ENCODE measurements at regions not wholly inside any gene's neighbourhood (a gene's known extent, or its start where the extent isn't known, plus 50 kb on each side); places are given as distances from the start of the nearest gene placed in this dataset.
A peak's percentile ranks its signal among the peaks of the same experiment; 100 is the strongest.

- TF ChIP-seq NR2C2 (CRISPR knock-in tag; IDR thresholded peaks at IDR 0.05; ENCODE audit: borderline replicate concordance) = no peak
- TF ChIP-seq SOX6 (IDR thresholded peaks at IDR 0.05) = no peak
- TF ChIP-seq SOX6 (CRISPR knock-in tag; IDR thresholded peaks at IDR 0.05) = no peak
- no peak for TF ChIP-seq XBP1 (CRISPR knock-in tag; IDR thresholded peaks at IDR 0.05)
- TF ChIP-seq RXRB (CRISPR knock-in tag; IDR thresholded peaks at IDR 0.05; ENCODE audit: borderline replicate concordance) = no peak
Measured at GRCh38 chr15:95843241-95843910, 487.1 kb upstream of the NR2F2 start (continued).

DNA sequence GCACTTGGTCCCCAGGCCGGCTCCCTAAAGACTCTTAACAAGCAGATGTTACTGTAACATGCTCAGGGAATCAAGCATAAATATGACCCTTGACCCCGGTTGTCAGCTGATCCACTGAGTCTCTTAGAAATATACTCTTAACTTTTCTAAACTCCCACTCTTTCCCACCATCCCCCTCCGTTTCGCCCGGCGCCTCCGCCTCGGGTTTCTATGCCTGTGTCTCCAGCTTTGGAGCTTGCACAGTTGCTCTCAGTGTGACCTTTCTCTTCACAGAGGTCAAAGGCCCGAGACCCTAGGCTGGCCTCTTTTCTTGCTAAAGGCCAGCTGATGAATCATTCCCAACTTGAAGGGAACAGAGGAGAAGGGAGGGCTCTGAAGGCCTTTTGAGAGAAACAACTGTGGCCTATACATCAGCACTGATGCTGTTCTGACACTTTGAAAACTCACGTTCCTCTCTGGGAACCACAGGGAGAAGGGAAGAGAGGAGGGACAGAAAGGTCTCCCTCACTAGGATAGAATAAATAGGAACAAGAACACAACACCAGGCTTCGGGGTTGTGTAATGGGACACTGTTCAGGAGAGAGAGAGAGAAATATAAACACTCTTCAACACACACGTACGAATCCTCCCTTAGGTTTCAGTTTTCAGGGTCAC lies 484.5 kb upstream of the NR2F2 start:
- FAIRE-seq (no peak), DNase-seq (ENCODE audit: low spot score) (no peak), ATAC-seq (peak; percentile 64)
- Histone ChIP-seq H3K36me3 (replicated peaks in 1 of 2; ENCODE audit: control insufficient read depth in 1 of 2, insufficient read depth in 2 of 2, low read length in 2 of 2) (no peaks in the 10 kb centered on the region), H3K79me2 (ENCODE audit: insufficient read depth, low read length) (no peaks in the 10 kb centered on the region), H3K4me1 (ENCODE audit: insufficient read depth, low read length) (peaks cover 8% of the 10 kb centered on the region; the same call in 1 of the 2 replicates), H3K27ac (ENCODE audit: extremely low read length, insufficient read depth, low read length) (no peak overlapping the region), H4K20me1 (ENCODE audit: insufficient read depth, low read length) (no peaks in the 10 kb centered on the region), H3K9me3 (ENCODE audit: low read length) (no peaks in the 10 kb centered on the region), H3K9ac (ENCODE audit: insufficient read depth, low read depth, low read length) (no peak overlapping the region), H3K4me2 (ENCODE audit: low read depth, low read length) (peak overlapping the region; percentile 57), H3K4me3 (replicated peaks in 1 of 3; ENCODE audit: insufficient read depth in 1 of 3, low read depth in 2 of 3, low read length in 3 of 3) (peak overlapping the region in 2 of 3 experiments; percentile 28 to 40; a peak in 1 of 6 replicates), H3K27me3 (ENCODE audit: control insufficient read depth in 1 of 2, insufficient read depth in 2 of 2, low read length in 2 of 2) (no peaks in the 10 kb centered on the region), H2AFZ (ENCODE audit: low read length) (no peak overlapping the region)
- intact Hi-C loops (cut with micrococcal nuclease; ENCODE audit: unreplicated experiment) (no loop called here), in situ Hi-C loops (cut with HindIII; ENCODE audit: extremely low pct_ligation_motif_present, low pct_unique_long_range_greater_than_20kb) (no loop called here)
- ChIA-PET CTCF (ENCODE audit: low intra/inter-chr PET ratio, low total read pairs) (no interaction called here), POLR2A (no interaction called here)
- 2% methylated on average over 13 of the region's 13 CpGs for WGBS (ENCODE audit: low lambda C conversion rate)
- no TSS peak for BruUV-seq (replicated peaks)
- no peak for TF ChIP-seq FOXP1 (IDR thresholded peaks at IDR 0.05)
- TF ChIP-seq FOXP1 (CRISPR knock-in tag; IDR thresholded peaks at IDR 0.05) = peak; percentile 34; the same call in 1 of the 2 replicates
- peak; percentile 40; the same call in 1 of the 2 replicates for TF ChIP-seq NR2F2 (IDR thresholded peaks at IDR 0.05; ENCODE audit: borderline replicate concordance, low read depth)
- no peak for TF ChIP-seq ZNF570 (CRISPR knock-in tag; IDR thresholded peaks at IDR 0.05; ENCODE audit: borderline replicate concordance)
- TF ChIP-seq SRSF1 (optimal IDR thresholded peaks at IDR 0.05; ENCODE audit: low read depth, low read length) = no peak
- no peak for TF ChIP-seq JUNB (CRISPR knock-in tag; IDR thresholded peaks at IDR 0.05; ENCODE audit: borderline replicate concordance)
- peak in 1 of 2 experiments; percentile 54; a peak in 1 of 4 replicates for TF ChIP-seq NR2F1 (CRISPR knock-in tag; IDR thresholded peaks at IDR 0.05)
